ENCODE measurements at regions not wholly inside any gene's neighbourhood (a gene's known extent, or its start where the extent isn't known, plus 50 kb on each side); places are given as distances from the start of the nearest gene placed in this dataset.

GRCh38 chrX:99913611-99914010 is 496.5 kb downstream of the PCDH19 start:
- H3K4me3 ChIP-seq (ENCODE audit: extremely low read depth in 1 of 4, insufficient read depth in 2 of 4, low read depth in 3 of 4, low read length in 4 of 4), result no peak overlapping the region
- WGBS, 2 experiments (ENCODE audit: extremely low coverage in 1 of 2, insufficient coverage in 1 of 2, insufficient read length in 1 of 2, insufficient replicate concordance in 2 of 2, low coverage in 1 of 2, low lambda C conversion rate in 2 of 2, missing lambda C conversion rate in 1 of 2), result 92% methylated on average over 5 of the region's 5 CpGs; no CpG with 5 or more reads in 1 of the 2 experiments
- H3K79me2 ChIP-seq (ENCODE audit: control insufficient read depth in 1 of 2, insufficient read depth in 2 of 2, low read length in 2 of 2), result no peaks in the 10 kb centered on the region
- H2BK20ac ChIP-seq (ENCODE audit: low read length), result no peak overlapping the region
- H2BK120ac ChIP-seq (replicated peaks; ENCODE audit: low read depth, low read length), result no peak overlapping the region
- ChIA-PET POLR2A (ENCODE audit: partially characterized antibody) (no interaction called here), CTCF (ENCODE audit: partially characterized antibody) (no interaction called here)
- H3K23ac ChIP-seq (ENCODE audit: insufficient read length), result no peak overlapping the region
- no peaks in the 10 kb centered on the region for H3K23me2 ChIP-seq (ENCODE audit: low read depth, low read length)
- no peak overlapping the region for H3K18ac ChIP-seq (ENCODE audit: extremely low read depth, low read length)
- no peak overlapping the region for H3K4ac ChIP-seq (replicated peaks; ENCODE audit: insufficient read length, low read depth, low read length)
- H2AFZ ChIP-seq (ENCODE audit: low read length), result no peak overlapping the region
- H3K9ac ChIP-seq (replicated peaks in 1 of 4; ENCODE audit: extremely low read depth in 1 of 4, low read depth in 3 of 4, low read length in 3 of 4), result no peak overlapping the region
- H3K9me3 ChIP-seq (ENCODE audit: insufficient read depth in 2 of 2, low read depth in 1 of 2, low read length in 1 of 2), result no peaks in the 10 kb centered on the region
- H4K5ac ChIP-seq (ENCODE audit: insufficient read length, low read depth, low read length), result no peak overlapping the region
- H4K91ac ChIP-seq (replicated peaks; ENCODE audit: insufficient read length, low read length), result no peak overlapping the region
- no peak overlapping the region for H3K56ac ChIP-seq (replicated peaks; ENCODE audit: insufficient read length, low read depth, low read length)
- H2AK5ac ChIP-seq (ENCODE audit: low read depth, low read length), result no peak overlapping the region
- FAIRE-seq (no peak), DNase-seq (ENCODE audit: low read depth in 1 of 2, low spot score in 2 of 2) (no peak)
- no peak overlapping the region for H3K14ac ChIP-seq (ENCODE audit: insufficient read length)
- H2BK5ac ChIP-seq (ENCODE audit: low read depth, low read length), result no peak overlapping the region
- H3K4me1 ChIP-seq (replicated peaks in 1 of 4; ENCODE audit: control insufficient read depth in 3 of 4, insufficient read depth in 4 of 4, low read length in 3 of 4), result no peaks in the 10 kb centered on the region
- H4K8ac ChIP-seq (ENCODE audit: extremely low read depth, insufficient read depth, low read length), result no peak overlapping the region
- no peaks in the 10 kb centered on the region for H3K36me3 ChIP-seq (ENCODE audit: control insufficient read depth in 2 of 4, insufficient read depth in 4 of 4, low read length in 3 of 4)
- H2BK15ac ChIP-seq (ENCODE audit: low read length), result no peak overlapping the region
- no peak overlapping the region for H2BK12ac ChIP-seq (ENCODE audit: low read depth, low read length)
- no peak overlapping the region for H3K27ac ChIP-seq (ENCODE audit: low read depth, low read length)
- H4K20me1 ChIP-seq (replicated peaks in 1 of 2; ENCODE audit: control insufficient read depth in 1 of 2, insufficient read depth in 2 of 2, low read length in 2 of 2), result no peaks in the 10 kb centered on the region
- H3K79me1 ChIP-seq (ENCODE audit: low read depth, low read length), result no peaks in the 10 kb centered on the region
- H3K4me2 ChIP-seq (ENCODE audit: insufficient read depth in 1 of 2, low read depth in 2 of 2, low read length in 2 of 2), result no peak overlapping the region
- no peaks in the 10 kb centered on the region for H3K27me3 ChIP-seq (replicated peaks in 1 of 4; ENCODE audit: control insufficient read depth in 3 of 4, extremely low read depth in 1 of 4, insufficient read depth in 3 of 4, low read length in 3 of 4)
- TF ChIP-seq ZNF274 (IDR thresholded peaks at IDR 0.05; ENCODE audit: borderline replicate concordance, extremely low read depth, low read length) (no peak), CTBP2 (IDR thresholded peaks at IDR 0.05; ENCODE audit: borderline replicate concordance, insufficient read depth, insufficient read length, low read length) (no peak), SRF (IDR thresholded peaks at IDR 0.05; ENCODE audit: low read depth, low read length) (no peak), BRCA1 (IDR thresholded peaks at IDR 0.05; ENCODE audit: low read depth, low read length) (no peak), MAX (IDR thresholded peaks at IDR 0.05) (no peak), MAFK (IDR thresholded peaks at IDR 0.05; ENCODE audit: low read depth, low read length) (no peak), CBX8 (IDR thresholded peaks at IDR 0.05; ENCODE audit: borderline replicate concordance, low read depth, low read length) (no peak), RAD21 (IDR thresholded peaks at IDR 0.05 in 1 of 2, conservative IDR thresholded peaks at IDR 0.05 in 1 of 2; ENCODE audit: low read depth in 2 of 2, low read length in 2 of 2) (no peak), JUND (IDR thresholded peaks at IDR 0.05; ENCODE audit: low read length) (no peak), NANOG (IDR thresholded peaks at IDR 0.05; ENCODE audit: insufficient read depth, low read depth, low read length, poor library complexity, severe bottlenecking) (no peak), KDM1A (IDR thresholded peaks at IDR 0.05; ENCODE audit: borderline replicate concordance, low read length) (no peak), KDM5A (IDR thresholded peaks at IDR 0.05; ENCODE audit: low read length) (no peak), CHD2 (IDR thresholded peaks at IDR 0.05; ENCODE audit: low read length) (no peak), RFX5 (IDR thresholded peaks at IDR 0.05; ENCODE audit: borderline replicate concordance, low read depth, low read length) (no peak), PHF8 (conservative IDR thresholded peaks at IDR 0.05; ENCODE audit: low read depth, low read length) (no peak)

Data from H1 (cell line).